HG03439 (cell line): ENCODE measurements at regions not wholly inside any gene's neighbourhood (a gene's known extent, or its start where the extent isn't known, plus 50 kb on each side); places are given as distances from the start of the nearest gene placed in this dataset.
A peak's percentile ranks its signal among the peaks of the same experiment; 100 is the strongest.

ENCODE experiments used
- ATAC-seq: cut with Tn5 transposase; IDR thresholded peaks from one replicate; pipeline ENCODE4 v1.9.1; 2021; ENCODE audit warnings: mild to moderate bottlenecking, moderate library complexity; ENCODE audit not compliant: unreplicated experiment

- no peak for ATAC-seq
These were observed 194.5 kb upstream of the KHDRBS2 start for GRCh38 chr6:62480544-62480943.

DNA sequence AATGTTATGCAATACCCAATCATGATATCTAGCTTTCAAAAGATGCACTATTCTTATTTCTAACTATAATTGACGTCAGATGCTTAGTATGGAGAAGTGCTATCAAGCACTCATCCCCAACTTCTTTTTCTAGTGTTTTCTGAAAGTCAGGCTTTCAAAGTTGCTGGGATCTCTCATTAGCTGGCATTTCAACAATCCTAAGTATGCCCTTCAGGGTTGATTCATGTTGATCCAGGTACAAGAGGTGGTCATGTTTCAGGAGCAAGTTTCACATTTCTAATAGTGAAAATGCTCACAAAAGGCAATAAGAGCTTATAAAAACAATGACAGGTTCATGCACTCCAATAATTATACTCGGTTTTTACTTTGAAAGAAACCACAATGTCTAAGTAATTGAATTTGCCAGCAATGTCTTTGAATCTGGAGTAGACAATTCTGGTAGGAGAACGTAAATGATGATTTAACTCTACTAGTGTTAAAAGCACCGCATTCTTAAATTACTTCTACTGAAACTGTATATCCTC is 193.7 kb upstream of the KHDRBS2 start:
- ATAC-seq = no peak

- no peak for ATAC-seq
These were observed 188.8 kb upstream of the KHDRBS2 start for GRCh38 chr6:62474793-62475192.

- no peak for ATAC-seq
These were observed 180.6 kb upstream of the KHDRBS2 start for GRCh38 chr6:62466607-62467006.

GRCh38 chr6:62465206-62465605 is 179.2 kb upstream of the KHDRBS2 start:
- no peak for ATAC-seq

DNA sequence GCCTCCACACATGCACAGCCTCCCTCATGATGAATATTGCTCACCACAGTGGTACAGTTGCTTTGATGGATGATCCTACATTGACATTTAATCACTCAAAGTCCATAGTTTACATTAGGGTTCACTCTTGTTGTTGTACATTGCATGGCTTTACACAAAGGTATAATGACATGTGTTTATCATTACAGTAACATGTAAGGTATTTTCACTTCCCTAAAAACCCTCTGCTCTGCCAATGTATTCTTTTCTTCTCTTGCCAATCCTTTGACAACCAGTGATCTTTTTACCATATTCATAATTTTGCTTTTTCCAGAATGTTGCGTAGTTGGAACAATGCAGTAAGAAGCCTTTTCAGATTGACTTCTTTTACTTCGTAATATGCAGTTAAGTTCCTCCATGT is 166.6 kb upstream of the KHDRBS2 start:
- ATAC-seq = no peak

GRCh38 chr6:62446647-62447316 is 160.8 kb upstream of the KHDRBS2 start:
- no peak for ATAC-seq

DNA sequence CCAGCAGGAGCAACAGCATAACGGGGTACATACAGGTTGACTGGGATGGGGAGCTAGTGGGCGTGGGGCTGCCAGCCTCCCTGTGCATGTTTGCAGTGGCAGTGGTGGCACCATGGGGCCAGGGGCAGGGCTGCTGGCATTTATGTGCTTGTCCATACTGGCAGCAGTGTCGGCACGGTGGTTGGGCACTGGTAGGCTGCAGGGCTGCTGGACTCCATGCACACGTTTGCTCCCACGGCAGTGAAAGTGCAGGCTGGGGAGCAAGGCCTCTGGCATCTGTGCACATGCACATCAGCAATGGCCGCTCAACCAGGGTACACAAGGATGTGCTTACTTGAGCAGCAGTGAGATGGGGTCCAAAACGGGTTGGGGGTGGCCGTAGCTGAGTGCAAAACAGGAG is 159.5 kb upstream of the KHDRBS2 start:
- no peak for ATAC-seq

DNA sequence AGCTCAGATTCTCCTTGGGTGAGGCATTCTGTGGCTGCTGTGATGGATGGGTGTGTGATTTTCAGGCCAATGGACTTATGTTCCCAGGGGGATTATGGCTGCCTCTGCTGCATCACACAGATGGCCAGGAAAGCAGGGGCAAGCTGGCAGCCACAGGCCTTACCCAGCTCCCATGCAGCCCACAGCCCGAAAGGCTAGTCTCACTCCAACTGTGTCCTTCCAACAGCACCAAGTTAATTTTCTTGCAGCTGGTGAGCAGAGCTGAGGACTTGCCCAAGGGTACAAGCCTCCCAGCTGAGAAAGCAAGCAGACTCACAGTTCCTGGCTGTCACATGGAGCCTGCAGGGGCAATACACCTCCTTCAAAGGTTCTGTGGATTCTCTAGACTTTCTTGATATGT is 155.2 kb upstream of the KHDRBS2 start:
- ATAC-seq = no peak

- no peak for ATAC-seq
These were observed 143.8 kb upstream of the KHDRBS2 start for GRCh38 chr6:62429781-62430180.

GRCh38 chr6:62400521-62401259 is 114.7 kb upstream of the KHDRBS2 start:
- no peak for ATAC-seq

DNA sequence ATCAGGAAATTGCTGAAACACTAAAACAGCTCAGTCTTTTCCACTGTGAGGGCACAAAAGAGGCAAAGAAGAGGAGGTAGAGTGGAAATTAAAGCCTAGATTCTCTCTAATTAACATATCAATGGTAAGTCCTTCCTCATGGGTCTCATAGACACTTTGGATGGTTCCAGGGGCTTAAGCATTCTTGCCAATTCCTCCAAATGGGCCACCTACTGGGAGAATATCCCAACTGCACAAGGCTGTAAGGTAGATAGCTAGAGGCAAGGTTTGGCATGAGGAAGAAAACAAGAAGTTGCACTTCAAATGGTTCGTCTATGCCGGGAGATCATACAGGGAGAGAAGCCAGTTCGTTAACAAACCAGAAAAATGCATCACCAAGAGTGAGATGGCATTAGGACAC is 107.6 kb upstream of the KHDRBS2 start:
- ATAC-seq = no peak

DNA sequence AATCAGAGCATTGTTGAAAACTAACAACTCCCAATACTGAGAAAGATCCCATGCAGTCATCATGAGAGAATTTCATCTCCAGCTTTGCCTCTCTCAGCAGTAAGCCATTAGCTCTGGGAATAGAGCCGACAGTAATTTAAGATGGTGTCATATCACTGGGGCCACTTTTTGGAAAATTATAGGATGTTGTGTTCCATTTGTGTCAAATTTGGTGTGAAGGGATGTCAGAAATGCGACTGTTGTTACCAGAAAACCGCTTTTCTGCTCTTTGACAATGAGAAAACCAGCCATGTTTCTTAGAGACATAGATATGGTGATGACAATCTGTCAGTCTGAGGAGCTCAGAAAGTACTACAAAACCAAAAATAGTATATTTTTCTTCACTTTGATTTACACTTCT is 106.3 kb upstream of the KHDRBS2 start:
- ATAC-seq = no peak

DNA sequence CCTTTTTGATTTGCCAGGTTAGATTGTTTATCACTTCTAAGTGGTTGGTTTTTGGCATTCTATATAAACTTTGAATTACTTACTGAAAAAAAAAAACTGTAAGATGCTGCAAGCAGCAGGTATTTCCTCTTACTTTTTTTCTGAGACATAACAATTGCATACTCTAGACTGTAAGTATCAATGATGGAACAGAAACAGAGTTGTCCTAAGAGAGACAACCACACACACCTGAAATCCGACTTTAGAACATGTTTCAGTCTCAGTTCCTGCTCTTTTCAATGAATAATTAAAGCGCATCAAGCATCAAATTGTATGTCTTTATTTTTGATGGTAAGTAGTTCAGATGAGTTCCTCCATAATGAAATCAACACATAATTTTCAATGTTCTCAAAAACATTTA is 105.3 kb upstream of the KHDRBS2 start:
- ATAC-seq = no peak

DNA sequence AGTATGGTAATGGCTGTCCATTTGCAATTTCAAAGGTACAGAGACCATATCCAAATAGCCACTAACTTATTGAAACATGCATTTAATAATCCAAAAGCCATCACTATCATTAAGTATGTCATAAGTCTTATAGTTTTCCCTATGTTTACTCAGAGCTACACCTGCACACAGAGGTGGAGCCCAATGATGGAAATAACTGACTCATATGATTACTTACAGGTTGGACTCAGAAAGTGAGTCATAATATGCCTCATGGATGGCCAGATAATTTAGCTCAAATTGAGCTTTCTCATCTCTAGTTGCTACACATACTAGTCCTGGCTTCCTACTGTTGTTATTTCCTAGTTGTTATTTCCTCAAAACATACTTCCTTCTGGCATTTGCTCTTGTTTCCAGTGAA is 104.4 kb upstream of the KHDRBS2 start:
- no peak for ATAC-seq

GRCh38 chr6:62371453-62372210 is 85.6 kb upstream of the KHDRBS2 start:
- ATAC-seq = no peak

GRCh38 chr6:62367601-62368000 is 81.6 kb upstream of the KHDRBS2 start:
- peak; percentile 97 for ATAC-seq

GRCh38 chr6:62362097-62362496 is 76.1 kb upstream of the KHDRBS2 start:
- ATAC-seq = no peak

- no peak for ATAC-seq
These were observed 71.8 kb upstream of the KHDRBS2 start for GRCh38 chr6:62357835-62358234.

GRCh38 chr6:62354261-62354660 is 68.2 kb upstream of the KHDRBS2 start:
- ATAC-seq = no peak

- ATAC-seq = no peak
These were observed 60.1 kb upstream of the KHDRBS2 start for GRCh38 chr6:62345962-62346689.
